ENCODE measurements at regions not wholly inside any gene's neighbourhood (a gene's known extent, or its start where the extent isn't known, plus 50 kb on each side); places are given as distances from the start of the nearest gene placed in this dataset.

DNA sequence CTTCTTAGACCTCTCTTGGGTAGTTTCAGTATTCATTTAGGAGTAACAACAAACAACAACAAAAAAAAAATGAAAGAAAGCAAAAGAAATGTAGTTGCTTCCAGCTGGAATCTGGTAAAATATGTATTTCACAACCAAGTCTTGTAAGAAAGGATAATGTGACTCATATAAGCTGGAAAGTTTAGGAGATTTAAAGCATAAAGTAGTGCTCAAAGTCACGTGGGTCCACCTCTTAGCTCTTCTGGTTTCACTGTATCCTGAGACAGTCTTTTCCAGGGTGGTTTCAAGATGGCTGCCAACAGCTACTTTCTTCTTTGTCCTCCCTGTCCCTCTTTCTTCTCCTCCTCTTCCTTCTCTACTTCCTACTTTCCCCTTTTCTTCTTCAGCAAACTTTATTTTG lies 69.5 kb upstream of the CDK13 start:
- Histone ChIP-seq H4K20me1 (ENCODE audit: control insufficient read depth, insufficient read depth, low read depth, low read length) (no peaks in the 10 kb centered on the region), H3K4me2 (ENCODE audit: low read length) (no peak overlapping the region), H3F3A (ENCODE audit: control insufficient read depth, insufficient read depth) (no peaks in the 10 kb centered on the region), H3K4me3 (ENCODE audit: low read length) (no peak overlapping the region), H3K36me3 (ENCODE audit: control insufficient read depth, low read length) (no peaks in the 10 kb centered on the region), H3K79me2 (ENCODE audit: control insufficient read depth, low read length) (no peaks in the 10 kb centered on the region), H3K27ac (ENCODE audit: low read depth, low read length) (no peak overlapping the region), H3K9me3 (ENCODE audit: control insufficient read depth, insufficient read depth, low read length) (peaks cover 25% of the 10 kb centered on the region), H3K9me2 (replicated peaks; ENCODE audit: control insufficient read depth, low read length) (no peaks in the 10 kb centered on the region), H3K4me1 (ENCODE audit: control insufficient read depth, low read length) (peaks cover 2% of the 10 kb centered on the region), H3K27me3 (ENCODE audit: control insufficient read depth, low read length) (no peaks in the 10 kb centered on the region)
- no peak for TF ChIP-seq EZH2phosphoT487 (IDR thresholded peaks at IDR 0.05; ENCODE audit: borderline replicate concordance, low read length)
- TF ChIP-seq, protein P1, sequence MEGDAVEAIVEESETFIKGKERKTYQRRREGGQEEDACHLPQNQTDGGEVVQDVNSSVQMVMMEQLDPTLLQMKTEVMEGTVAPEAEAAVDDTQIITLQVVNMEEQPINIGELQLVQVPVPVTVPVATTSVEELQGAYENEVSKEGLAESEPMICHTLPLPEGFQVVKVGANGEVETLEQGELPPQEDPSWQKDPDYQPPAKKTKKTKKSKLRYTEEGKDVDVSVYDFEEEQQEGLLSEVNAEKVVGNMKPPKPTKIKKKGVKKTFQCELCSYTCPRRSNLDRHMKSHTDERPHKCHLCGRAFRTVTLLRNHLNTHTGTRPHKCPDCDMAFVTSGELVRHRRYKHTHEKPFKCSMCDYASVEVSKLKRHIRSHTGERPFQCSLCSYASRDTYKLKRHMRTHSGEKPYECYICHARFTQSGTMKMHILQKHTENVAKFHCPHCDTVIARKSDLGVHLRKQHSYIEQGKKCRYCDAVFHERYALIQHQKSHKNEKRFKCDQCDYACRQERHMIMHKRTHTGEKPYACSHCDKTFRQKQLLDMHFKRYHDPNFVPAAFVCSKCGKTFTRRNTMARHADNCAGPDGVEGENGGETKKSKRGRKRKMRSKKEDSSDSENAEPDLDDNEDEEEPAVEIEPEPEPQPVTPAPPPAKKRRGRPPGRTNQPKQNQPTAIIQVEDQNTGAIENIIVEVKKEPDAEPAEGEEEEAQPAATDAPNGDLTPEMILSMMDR (IDR thresholded peaks at IDR 0.05; ENCODE audit: low read depth, low read length, poor library complexity, severe bottlenecking), result no peak

DNA sequence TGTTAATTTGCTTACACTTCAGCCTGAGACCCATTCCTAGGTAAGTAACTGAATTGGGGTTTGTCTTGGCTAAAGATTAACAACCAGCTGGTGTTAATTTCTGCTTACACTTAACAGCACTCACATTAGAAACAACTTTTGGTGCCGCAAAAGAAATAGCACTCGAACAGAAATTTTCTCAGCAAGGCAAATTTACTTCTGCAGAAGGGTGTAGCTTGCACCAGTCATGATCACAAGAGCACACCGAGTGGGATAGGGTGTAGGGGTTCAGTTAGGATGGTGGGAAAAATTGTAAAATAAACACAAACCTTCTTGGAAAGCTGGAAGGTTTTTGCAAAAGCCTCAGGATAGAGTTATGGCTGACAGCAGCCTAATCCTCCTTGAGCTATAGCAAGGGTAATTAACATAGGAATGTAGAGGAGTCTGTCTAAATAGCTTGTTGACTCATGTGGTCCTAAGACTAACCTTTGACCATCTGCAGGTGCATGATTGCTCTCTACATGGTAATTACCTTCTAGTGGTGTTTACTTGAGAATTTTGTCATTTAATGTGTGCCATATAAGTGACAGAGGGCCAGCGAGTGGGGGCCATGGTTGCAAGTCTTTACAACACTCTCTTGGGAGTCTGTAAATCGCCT lies 67.8 kb upstream of the CDK13 start:
- Histone ChIP-seq H3K9me3 (ENCODE audit: control insufficient read depth, insufficient read depth, low read length) (peaks cover 25% of the 10 kb centered on the region), H4K20me1 (ENCODE audit: control insufficient read depth, insufficient read depth, low read depth, low read length) (no peaks in the 10 kb centered on the region), H3F3A (ENCODE audit: control insufficient read depth, insufficient read depth) (no peaks in the 10 kb centered on the region), H3K27me3 (ENCODE audit: control insufficient read depth, low read length) (no peaks in the 10 kb centered on the region), H3K4me2 (ENCODE audit: low read length) (no peak overlapping the region), H3K79me2 (ENCODE audit: control insufficient read depth, low read length) (no peaks in the 10 kb centered on the region), H3K4me1 (ENCODE audit: control insufficient read depth, low read length) (no peaks in the 10 kb centered on the region), H3K9me2 (replicated peaks; ENCODE audit: control insufficient read depth, low read length) (no peaks in the 10 kb centered on the region), H3K36me3 (ENCODE audit: control insufficient read depth, low read length) (no peaks in the 10 kb centered on the region), H3K4me3 (ENCODE audit: low read length) (no peak overlapping the region), H3K27ac (ENCODE audit: low read depth, low read length) (no peak overlapping the region)
- no peak for TF ChIP-seq EZH2phosphoT487 (IDR thresholded peaks at IDR 0.05; ENCODE audit: borderline replicate concordance, low read length)
- TF ChIP-seq, protein P1 (IDR thresholded peaks at IDR 0.05; ENCODE audit: low read depth, low read length, poor library complexity, severe bottlenecking), result no peak

DNA sequence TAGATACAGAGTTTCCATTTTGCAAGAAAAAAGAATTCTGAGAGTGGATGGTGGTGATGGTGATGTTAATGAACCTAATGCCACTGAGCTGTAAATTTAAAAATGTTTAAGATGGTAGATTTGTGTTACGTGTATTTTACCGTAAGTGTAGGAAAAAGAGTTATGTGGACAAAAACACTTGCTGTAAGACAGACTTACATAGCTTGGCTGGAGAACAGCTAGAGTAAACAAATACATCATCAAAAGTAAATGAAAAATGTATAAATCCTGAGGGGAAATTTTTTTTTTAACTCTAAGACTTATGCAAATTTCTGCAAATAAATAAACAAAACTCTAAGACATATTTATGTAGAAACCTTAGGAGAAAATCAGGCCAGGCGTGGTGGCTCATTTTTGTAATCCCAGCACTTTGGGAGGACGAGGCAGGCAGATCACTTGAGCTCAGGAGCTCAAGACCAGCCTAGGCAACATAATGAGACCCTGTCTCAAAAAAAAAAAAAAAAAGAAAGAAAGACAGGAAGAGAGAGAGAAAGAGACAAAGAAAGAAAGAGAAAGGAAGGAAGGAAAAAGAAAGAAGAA lies 66.2 kb upstream of the CDK13 start:
- Histone ChIP-seq H3K9me2 (replicated peaks; ENCODE audit: control insufficient read depth, low read length) (no peaks in the 10 kb centered on the region), H3K27ac (ENCODE audit: low read depth, low read length) (no peak overlapping the region), H3K36me3 (ENCODE audit: control insufficient read depth, low read length) (no peaks in the 10 kb centered on the region), H3K9me3 (ENCODE audit: control insufficient read depth, insufficient read depth, low read length) (peaks cover 25% of the 10 kb centered on the region), H3K4me2 (ENCODE audit: low read length) (no peak overlapping the region), H3K4me1 (ENCODE audit: control insufficient read depth, low read length) (no peaks in the 10 kb centered on the region), H3K4me3 (ENCODE audit: low read length) (no peak overlapping the region), H3K79me2 (ENCODE audit: control insufficient read depth, low read length) (no peaks in the 10 kb centered on the region), H3F3A (ENCODE audit: control insufficient read depth, insufficient read depth) (no peaks in the 10 kb centered on the region), H3K27me3 (ENCODE audit: control insufficient read depth, low read length) (peaks cover 3% of the 10 kb centered on the region; the same call in 1 of the 2 replicates), H4K20me1 (ENCODE audit: control insufficient read depth, insufficient read depth, low read depth, low read length) (no peaks in the 10 kb centered on the region)
- TF ChIP-seq, protein P1 (IDR thresholded peaks at IDR 0.05; ENCODE audit: low read depth, low read length, poor library complexity, severe bottlenecking), result no peak
- no peak for TF ChIP-seq EZH2phosphoT487 (IDR thresholded peaks at IDR 0.05; ENCODE audit: borderline replicate concordance, low read length)
